ENCODE measurements at regions not wholly inside any gene's neighbourhood (a gene's known extent, or its start where the extent isn't known, plus 50 kb on each side); places are given as distances from the start of the nearest gene placed in this dataset.

- TF ChIP-seq TCF7L2 (IDR thresholded peaks at IDR 0.05; ENCODE audit: low read depth, low read length) = no peak
- TF ChIP-seq POLR2AphosphoS5 (IDR thresholded peaks at IDR 0.05; ENCODE audit: low read depth, low read length) = no peak
Observed at GRCh38 chr19:30935146-30935545, 414.1 kb downstream of the TSHZ3 start.

Data from Panc1 (cell line).